Neural cell (in vitro differentiated cells): ENCODE measurements at regions not wholly inside any gene's neighbourhood (a gene's known extent, or its start where the extent isn't known, plus 50 kb on each side); places are given as distances from the start of the nearest gene placed in this dataset.
"Not testable (repeated sequence)": the region's sequence is repeated elsewhere in the genome, so short reads cannot be mapped to it uniquely, and the experiment has no call there.

Experiments
- H2AFZ ChIP-seq: fragments of 200-600, 300-800 bp; sonication (generic), shearing (Covaris generic); 2 replicates; pipeline ENCODE4 v1.6.0; 2014; ENCODE audit warnings: low read depth, mild to moderate bottlenecking, antibody characterized with exemption, low read length, moderate library complexity
- H3F3A ChIP-seq: fragments of 200-600 bp; shearing (Covaris generic); 2 replicates; pipeline ENCODE4 v1.6.1; 2016; ENCODE audit warnings: mild to moderate bottlenecking, moderate library complexity, mixed read lengths, antibody characterized with exemption, low read length; ENCODE audit not compliant: insufficient read depth, poor library complexity, severe bottlenecking
- H3K27ac ChIP-seq: fragments of 200-600, 300-800 bp; sonication (generic), shearing (Covaris generic); 2 replicates; pipeline ENCODE4 v1.5.1; 2014; ENCODE audit warnings: mild to moderate bottlenecking, low read length, moderate library complexity
- H3K27me3 ChIP-seq: fragments of 300-800, 200-600 bp; sonication (generic), shearing (Covaris generic); 2 replicates; pipeline ENCODE4 v1.6.0; 2014; ENCODE audit warnings: mild to moderate bottlenecking, low read depth, low read length, moderate library complexity; ENCODE audit not compliant: insufficient read depth
- H3K36me3 ChIP-seq: fragments of 300-800, 200-600 bp; sonication (generic), shearing (Covaris generic); 2 replicates; pipeline ENCODE4 v1.5.1; 2014; ENCODE audit warnings: mild to moderate bottlenecking, antibody characterized with exemption, low read length, moderate library complexity; ENCODE audit not compliant: insufficient read depth
- H3K4me2 ChIP-seq: fragments of 300-800, 200-600 bp; sonication (generic), shearing (Covaris generic); 2 replicates; pipeline ENCODE4 v1.6.0; 2014; ENCODE audit warnings: mild to moderate bottlenecking, low read length
- H3K4me3 ChIP-seq: fragments of 300-800, 200-600 bp; sonication (generic), shearing (Covaris generic); 2 replicates; pipeline ENCODE4 v1.5.1; 2014; ENCODE audit warnings: mild to moderate bottlenecking, low read length, moderate library complexity
- H3K79me2 ChIP-seq: fragments of 200-600 bp; shearing (Covaris generic); replicated peaks from 2 replicates; pipeline ENCODE4 v1.6.0; 2014; ENCODE audit warnings: mild to moderate bottlenecking, low read length, moderate library complexity; ENCODE audit not compliant: insufficient read depth
- H3K9ac ChIP-seq: fragments of 300-800, 200-600 bp; sonication (generic), shearing (Covaris generic); 2 replicates; pipeline ENCODE4 v1.6.1; 2016; ENCODE audit warnings: mild to moderate bottlenecking, low read length, mixed read lengths
- H3K9me2 ChIP-seq: fragments of 200-600 bp; shearing (Covaris generic); 2 replicates; pipeline ENCODE4 v1.6.1; 2016; ENCODE audit warnings: mild to moderate bottlenecking, low read length, mixed read lengths; ENCODE audit not compliant: insufficient read depth
- H3K9me3 ChIP-seq: fragments of 200-600, 300-800 bp; sonication (generic), shearing (Covaris generic); 2 replicates; pipeline ENCODE4 v1.6.1; 2016; ENCODE audit warnings: mild to moderate bottlenecking, mixed run types, low read length, moderate library complexity, mixed read lengths
- H4K20me1 ChIP-seq: fragments of 200-600 bp; shearing (Covaris generic); 2 replicates; pipeline ENCODE4 v1.6.1; 2016; ENCODE audit warnings: mild to moderate bottlenecking, mixed run types; ENCODE audit not compliant: insufficient read depth
- EP300 ChIP-seq: fragments of 450-650 bp; conservative IDR thresholded peaks from 2 replicates; pipeline ENCODE4 v1.6.1; 2014; ENCODE audit warnings: antibody characterized with exemption, mild to moderate bottlenecking, moderate library complexity; ENCODE audit not compliant: poor library complexity, severe bottlenecking
- EZH2 ChIP-seq: fragments of 200-600, 300-800 bp; shearing (Covaris generic), sonication (generic); IDR thresholded peaks from 2 replicates; pipeline ENCODE4 v1.6.1; 2014; ENCODE audit warnings: antibody characterized with exemption, low read length, borderline replicate concordance, mild to moderate bottlenecking; ENCODE audit not compliant: insufficient read depth, poor library complexity, severe bottlenecking
- MXI1 ChIP-seq: fragments of 450-650 bp; conservative IDR thresholded peaks from 2 replicates; pipeline ENCODE4 v1.6.1; 2014; ENCODE audit warnings: antibody characterized with exemption, mild to moderate bottlenecking; ENCODE audit not compliant: poor library complexity, severe bottlenecking
- RAD21 ChIP-seq: fragments of 450-650 bp; conservative IDR thresholded peaks from 2 replicates; pipeline ENCODE4 v1.6.1; 2014; ENCODE audit warnings: antibody characterized with exemption, mild to moderate bottlenecking, moderate library complexity
- SMC3 ChIP-seq: fragments of 450-650 bp; conservative IDR thresholded peaks from 2 replicates; pipeline ENCODE4 v1.6.1; 2014; ENCODE audit warnings: antibody characterized with exemption, mild to moderate bottlenecking, moderate library complexity; ENCODE audit not compliant: poor library complexity
- TAF1 ChIP-seq: IDR thresholded peaks from 2 replicates; pipeline ENCODE4 v1.6.1; 2012; ENCODE audit warnings: low read depth
- TF ChIP-seq, protein P1 (sequence below): fragments of 450-650 bp; IDR thresholded peaks from 2 replicates; pipeline ENCODE4 v1.5.1; 2014; ENCODE audit warnings: antibody characterized with exemption, mild to moderate bottlenecking, moderate library complexity; ENCODE audit not compliant: poor library complexity, severe bottlenecking
- TF ChIP-seq, protein P2 (sequence below): IDR thresholded peaks from 2 replicates; pipeline ENCODE4 v1.6.1; 2012; ENCODE audit warnings: borderline replicate concordance

DNA sequence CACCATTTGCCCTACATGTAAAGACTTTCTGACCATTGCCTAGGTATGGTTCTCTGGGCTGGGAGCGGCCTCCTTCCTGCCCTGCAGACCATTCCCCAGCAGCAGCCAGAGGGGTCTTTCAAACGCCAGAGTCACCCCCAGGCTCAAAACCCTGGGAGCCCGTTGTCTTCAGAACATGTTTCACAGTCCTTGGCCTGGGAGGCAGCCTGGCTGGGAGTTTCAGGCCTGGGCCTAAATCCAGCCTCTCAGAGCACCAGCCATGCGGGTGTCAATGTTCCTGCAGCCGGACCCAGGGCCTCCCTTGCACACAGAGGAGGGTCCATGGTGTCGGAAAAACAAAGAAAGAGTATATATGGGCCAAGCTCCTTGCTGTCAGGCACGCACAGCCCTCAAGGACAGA, 145.2 kb upstream of the FOXD4L5 start:
- H3K9ac ChIP-seq, result no peak overlapping the region
- no peaks in the 10 kb centered on the region for H3K79me2 ChIP-seq
- no peak overlapping the region for H3K4me2 ChIP-seq
- H3K9me3 ChIP-seq, result no peaks in the 10 kb centered on the region
- no peaks in the 10 kb centered on the region for H3K36me3 ChIP-seq
- no peak overlapping the region for H3K27ac ChIP-seq
- no peak overlapping the region for H2AFZ ChIP-seq
- H3K27me3 ChIP-seq, result no peaks in the 10 kb centered on the region
- no peaks in the 10 kb centered on the region for H3F3A ChIP-seq
- no peaks in the 10 kb centered on the region for H4K20me1 ChIP-seq
- no peak overlapping the region for H3K4me3 ChIP-seq
- H3K9me2 ChIP-seq, result no peaks in the 10 kb centered on the region
- TF ChIP-seq EZH2 (no peak), MXI1 (no peak), SMC3 (no peak)

- not testable (repeated sequence) for H3K36me3 ChIP-seq, H3F3A ChIP-seq, H3K4me2 ChIP-seq, H3K9ac ChIP-seq, H2AFZ ChIP-seq, H3K79me2 ChIP-seq, H3K9me3 ChIP-seq, H3K4me3 ChIP-seq, H3K27ac ChIP-seq, H4K20me1 ChIP-seq, H3K27me3 ChIP-seq, H3K9me2 ChIP-seq
Observed at GRCh38 chr9:65427361-65427760, 142.4 kb upstream of the FOXD4L5 start.

DNA sequence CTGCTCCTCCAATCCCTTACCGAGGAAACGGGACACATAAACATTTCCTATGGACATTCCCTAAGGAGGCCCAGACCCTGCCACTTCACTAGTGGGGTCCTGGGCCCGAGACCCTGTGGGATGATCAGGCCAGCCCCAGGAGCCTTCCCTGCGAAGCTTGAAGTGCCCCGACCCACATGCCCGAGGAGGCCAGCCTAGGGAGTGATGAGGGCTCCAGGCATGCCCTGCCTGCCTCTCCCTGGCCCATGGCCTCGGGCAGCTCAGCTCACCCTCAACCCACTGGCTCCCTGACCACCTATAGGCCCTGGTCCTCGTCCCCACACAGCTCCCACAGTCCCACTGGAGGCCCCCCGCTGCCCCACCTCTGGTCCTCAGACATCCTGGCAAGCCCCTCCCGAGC, 141.8 kb upstream of the FOXD4L5 start:
- not testable (repeated sequence) for H2AFZ ChIP-seq, H3K36me3 ChIP-seq, H3K9me2 ChIP-seq, H3K27me3 ChIP-seq, H3K4me2 ChIP-seq, H3K4me3 ChIP-seq, H3K79me2 ChIP-seq, H3F3A ChIP-seq, H4K20me1 ChIP-seq, H3K27ac ChIP-seq, H3K9me3 ChIP-seq, H3K9ac ChIP-seq

- Histone ChIP-seq H3K27ac (no peak overlapping the region), H3K4me2 (no peak overlapping the region), H4K20me1 (no peaks in the 10 kb centered on the region), H3K9me3 (no peaks in the 10 kb centered on the region), H3K4me3 (no peak overlapping the region), H3K9ac (no peak overlapping the region), H3K79me2 (no peaks in the 10 kb centered on the region), H3K27me3 (no peaks in the 10 kb centered on the region), H3F3A (no peaks in the 10 kb centered on the region), H2AFZ (no peak overlapping the region), H3K36me3 (no peaks in the 10 kb centered on the region), H3K9me2 (no peaks in the 10 kb centered on the region)
- TF ChIP-seq RAD21 (no peak), EZH2 (no peak), TAF1 (no peak), EP300 (no peak)
- TF ChIP-seq, protein P1, sequence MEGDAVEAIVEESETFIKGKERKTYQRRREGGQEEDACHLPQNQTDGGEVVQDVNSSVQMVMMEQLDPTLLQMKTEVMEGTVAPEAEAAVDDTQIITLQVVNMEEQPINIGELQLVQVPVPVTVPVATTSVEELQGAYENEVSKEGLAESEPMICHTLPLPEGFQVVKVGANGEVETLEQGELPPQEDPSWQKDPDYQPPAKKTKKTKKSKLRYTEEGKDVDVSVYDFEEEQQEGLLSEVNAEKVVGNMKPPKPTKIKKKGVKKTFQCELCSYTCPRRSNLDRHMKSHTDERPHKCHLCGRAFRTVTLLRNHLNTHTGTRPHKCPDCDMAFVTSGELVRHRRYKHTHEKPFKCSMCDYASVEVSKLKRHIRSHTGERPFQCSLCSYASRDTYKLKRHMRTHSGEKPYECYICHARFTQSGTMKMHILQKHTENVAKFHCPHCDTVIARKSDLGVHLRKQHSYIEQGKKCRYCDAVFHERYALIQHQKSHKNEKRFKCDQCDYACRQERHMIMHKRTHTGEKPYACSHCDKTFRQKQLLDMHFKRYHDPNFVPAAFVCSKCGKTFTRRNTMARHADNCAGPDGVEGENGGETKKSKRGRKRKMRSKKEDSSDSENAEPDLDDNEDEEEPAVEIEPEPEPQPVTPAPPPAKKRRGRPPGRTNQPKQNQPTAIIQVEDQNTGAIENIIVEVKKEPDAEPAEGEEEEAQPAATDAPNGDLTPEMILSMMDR, result no peak
- TF ChIP-seq, protein P2, sequence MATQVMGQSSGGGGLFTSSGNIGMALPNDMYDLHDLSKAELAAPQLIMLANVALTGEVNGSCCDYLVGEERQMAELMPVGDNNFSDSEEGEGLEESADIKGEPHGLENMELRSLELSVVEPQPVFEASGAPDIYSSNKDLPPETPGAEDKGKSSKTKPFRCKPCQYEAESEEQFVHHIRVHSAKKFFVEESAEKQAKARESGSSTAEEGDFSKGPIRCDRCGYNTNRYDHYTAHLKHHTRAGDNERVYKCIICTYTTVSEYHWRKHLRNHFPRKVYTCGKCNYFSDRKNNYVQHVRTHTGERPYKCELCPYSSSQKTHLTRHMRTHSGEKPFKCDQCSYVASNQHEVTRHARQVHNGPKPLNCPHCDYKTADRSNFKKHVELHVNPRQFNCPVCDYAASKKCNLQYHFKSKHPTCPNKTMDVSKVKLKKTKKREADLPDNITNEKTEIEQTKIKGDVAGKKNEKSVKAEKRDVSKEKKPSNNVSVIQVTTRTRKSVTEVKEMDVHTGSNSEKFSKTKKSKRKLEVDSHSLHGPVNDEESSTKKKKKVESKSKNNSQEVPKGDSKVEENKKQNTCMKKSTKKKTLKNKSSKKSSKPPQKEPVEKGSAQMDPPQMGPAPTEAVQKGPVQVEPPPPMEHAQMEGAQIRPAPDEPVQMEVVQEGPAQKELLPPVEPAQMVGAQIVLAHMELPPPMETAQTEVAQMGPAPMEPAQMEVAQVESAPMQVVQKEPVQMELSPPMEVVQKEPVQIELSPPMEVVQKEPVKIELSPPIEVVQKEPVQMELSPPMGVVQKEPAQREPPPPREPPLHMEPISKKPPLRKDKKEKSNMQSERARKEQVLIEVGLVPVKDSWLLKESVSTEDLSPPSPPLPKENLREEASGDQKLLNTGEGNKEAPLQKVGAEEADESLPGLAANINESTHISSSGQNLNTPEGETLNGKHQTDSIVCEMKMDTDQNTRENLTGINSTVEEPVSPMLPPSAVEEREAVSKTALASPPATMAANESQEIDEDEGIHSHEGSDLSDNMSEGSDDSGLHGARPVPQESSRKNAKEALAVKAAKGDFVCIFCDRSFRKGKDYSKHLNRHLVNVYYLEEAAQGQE, result no peak
Observed at GRCh38 chr9:65426231-65426630, 141.2 kb upstream of the FOXD4L5 start.

DNA sequence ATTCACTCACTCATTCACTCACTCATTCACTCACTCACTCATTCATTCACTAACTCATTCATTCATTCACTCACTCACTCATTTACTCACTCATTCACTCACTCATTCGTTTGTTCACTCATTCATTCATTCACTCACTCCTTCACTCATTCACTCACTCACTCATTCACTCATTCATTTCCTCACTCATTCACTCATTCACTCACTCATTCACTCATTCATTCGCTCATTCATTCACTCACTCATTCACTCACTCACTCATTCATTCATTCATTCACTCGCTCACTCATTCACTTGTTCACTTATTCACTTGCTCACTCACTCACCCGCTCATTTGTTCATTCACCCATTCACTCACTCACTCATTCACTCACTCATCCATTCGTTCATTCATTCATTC, 140.2 kb upstream of the FOXD4L5 start:
- H3K9ac ChIP-seq, H3K9me3 ChIP-seq, H4K20me1 ChIP-seq, H3F3A ChIP-seq, H3K27me3 ChIP-seq, H3K4me2 ChIP-seq, H2AFZ ChIP-seq, H3K4me3 ChIP-seq, H3K27ac ChIP-seq, H3K36me3 ChIP-seq, H3K79me2 ChIP-seq, H3K9me2 ChIP-seq: not testable (repeated sequence)
